Epithelial cell of esophagus (primary cell): ENCODE measurements at regions not wholly inside any gene's neighbourhood (a gene's known extent, or its start where the extent isn't known, plus 50 kb on each side); places are given as distances from the start of the nearest gene placed in this dataset.
"Not testable (repeated sequence)": the region's sequence is repeated elsewhere in the genome, so short reads cannot be mapped to it uniquely, and the experiment has no call there.

Source experiments
- DNase-seq: peaks from one replicate; pipeline ENCODE4 v3.0.0; 2010; ENCODE audit warnings: low read depth
- H3K4me3 ChIP-seq: 2 replicates; pipeline ENCODE4 v1.5.1; 2011; ENCODE audit warnings: mild to moderate bottlenecking, low read length, control low read depth
- TF ChIP-seq, protein P1 (sequence below): IDR thresholded peaks from 2 replicates; pipeline ENCODE4 v1.5.1; 2011; ENCODE audit warnings: low read depth, mild to moderate bottlenecking, low read length, control low read depth, inconsistent platforms; ENCODE audit not compliant: insufficient read depth; ENCODE audit errors: missing control alignments

DNA sequence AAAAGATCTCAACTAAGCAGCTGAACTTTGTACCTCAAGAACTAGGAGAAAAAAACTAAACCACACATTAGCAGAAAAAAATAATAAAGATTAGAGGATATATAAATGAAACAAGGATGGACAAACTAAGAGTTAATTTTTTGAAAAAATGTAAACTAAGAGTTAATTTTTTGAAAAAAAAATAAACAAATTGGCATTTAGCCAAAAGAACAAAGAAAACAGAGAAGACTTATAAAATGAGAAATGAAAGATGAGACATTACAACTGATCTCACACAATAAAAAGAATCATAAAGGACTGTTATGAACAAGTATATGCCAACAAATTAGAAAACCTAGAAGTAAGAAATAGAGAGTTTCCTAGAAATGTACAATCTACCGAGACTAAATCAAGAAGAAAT is 859.2 kb upstream of the GYPC start:
- no peak overlapping the region for H3K4me3 ChIP-seq
- TF ChIP-seq, protein P1, sequence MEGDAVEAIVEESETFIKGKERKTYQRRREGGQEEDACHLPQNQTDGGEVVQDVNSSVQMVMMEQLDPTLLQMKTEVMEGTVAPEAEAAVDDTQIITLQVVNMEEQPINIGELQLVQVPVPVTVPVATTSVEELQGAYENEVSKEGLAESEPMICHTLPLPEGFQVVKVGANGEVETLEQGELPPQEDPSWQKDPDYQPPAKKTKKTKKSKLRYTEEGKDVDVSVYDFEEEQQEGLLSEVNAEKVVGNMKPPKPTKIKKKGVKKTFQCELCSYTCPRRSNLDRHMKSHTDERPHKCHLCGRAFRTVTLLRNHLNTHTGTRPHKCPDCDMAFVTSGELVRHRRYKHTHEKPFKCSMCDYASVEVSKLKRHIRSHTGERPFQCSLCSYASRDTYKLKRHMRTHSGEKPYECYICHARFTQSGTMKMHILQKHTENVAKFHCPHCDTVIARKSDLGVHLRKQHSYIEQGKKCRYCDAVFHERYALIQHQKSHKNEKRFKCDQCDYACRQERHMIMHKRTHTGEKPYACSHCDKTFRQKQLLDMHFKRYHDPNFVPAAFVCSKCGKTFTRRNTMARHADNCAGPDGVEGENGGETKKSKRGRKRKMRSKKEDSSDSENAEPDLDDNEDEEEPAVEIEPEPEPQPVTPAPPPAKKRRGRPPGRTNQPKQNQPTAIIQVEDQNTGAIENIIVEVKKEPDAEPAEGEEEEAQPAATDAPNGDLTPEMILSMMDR: no peak
- DNase-seq: no peak

DNA sequence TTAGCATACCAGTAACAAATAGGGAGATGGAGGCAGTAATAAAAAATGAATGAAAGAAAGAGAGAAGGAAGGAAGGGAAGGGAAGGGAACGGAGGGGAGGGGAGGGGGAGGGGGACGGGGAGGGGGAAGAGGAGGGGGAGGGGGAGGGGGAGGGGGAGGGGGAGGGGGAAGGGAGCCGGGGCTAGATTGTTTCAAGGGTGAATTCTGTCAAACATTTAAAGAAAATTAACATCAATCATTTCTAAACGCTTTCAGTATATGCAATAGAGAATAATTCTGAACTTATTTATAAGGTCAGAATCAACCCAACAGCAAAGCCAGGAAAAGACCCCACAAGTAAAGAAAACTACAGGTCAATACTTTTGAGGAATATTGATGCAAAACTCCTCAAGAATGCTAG is 858.8 kb upstream of the GYPC start:
- DNase-seq: no peak
- no peak overlapping the region for H3K4me3 ChIP-seq
- TF ChIP-seq, protein P1: no peak

DNA sequence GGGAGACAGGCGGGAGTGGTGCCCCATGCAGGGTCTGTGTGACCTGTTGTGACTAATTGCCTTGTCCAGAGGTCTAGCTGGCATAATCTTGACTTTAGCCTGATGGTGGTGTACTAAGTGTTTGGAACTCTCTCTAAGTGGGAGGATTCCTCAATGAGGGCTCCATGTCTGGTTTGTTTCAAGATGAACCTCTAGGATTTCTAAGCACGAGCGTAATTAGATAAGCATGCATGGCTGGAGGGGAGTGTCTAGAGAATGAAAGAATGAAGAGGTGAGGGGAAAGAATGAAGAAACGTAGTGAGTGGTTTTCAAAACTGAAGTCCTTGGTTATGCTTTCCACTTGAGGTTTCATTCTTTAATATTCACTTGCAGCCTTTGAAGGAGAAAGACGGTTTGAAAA is 833.2 kb upstream of the GYPC start:
- no peak for DNase-seq
- TF ChIP-seq, protein P1: no peak
- no peak overlapping the region for H3K4me3 ChIP-seq

DNA sequence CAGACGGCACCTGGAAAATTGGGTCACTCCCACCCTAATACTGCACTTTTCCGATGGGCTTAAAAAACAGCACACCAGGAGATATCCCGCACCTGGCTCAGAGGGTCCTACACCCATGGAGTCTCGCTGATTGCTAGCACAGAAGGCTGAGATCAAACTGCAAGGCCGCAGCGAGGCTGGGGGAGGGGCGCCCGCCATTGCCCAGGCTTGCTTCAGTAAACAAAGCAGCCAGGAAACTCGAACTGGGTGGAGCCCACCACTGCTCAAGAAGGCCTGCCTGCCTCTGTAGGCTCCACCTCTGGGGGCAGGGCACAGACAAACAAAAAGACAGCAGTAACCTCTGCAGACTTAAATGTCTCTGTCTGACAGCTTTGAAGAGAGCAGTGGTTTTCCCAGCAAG is 830.2 kb upstream of the GYPC start:
- not testable (repeated sequence) for H3K4me3 ChIP-seq, DNase-seq

GRCh38 chr2:125837128-125837527 is 818.8 kb upstream of the GYPC start:
- no peak overlapping the region for H3K4me3 ChIP-seq
- TF ChIP-seq, protein P1: no peak
- DNase-seq: no peak

DNA sequence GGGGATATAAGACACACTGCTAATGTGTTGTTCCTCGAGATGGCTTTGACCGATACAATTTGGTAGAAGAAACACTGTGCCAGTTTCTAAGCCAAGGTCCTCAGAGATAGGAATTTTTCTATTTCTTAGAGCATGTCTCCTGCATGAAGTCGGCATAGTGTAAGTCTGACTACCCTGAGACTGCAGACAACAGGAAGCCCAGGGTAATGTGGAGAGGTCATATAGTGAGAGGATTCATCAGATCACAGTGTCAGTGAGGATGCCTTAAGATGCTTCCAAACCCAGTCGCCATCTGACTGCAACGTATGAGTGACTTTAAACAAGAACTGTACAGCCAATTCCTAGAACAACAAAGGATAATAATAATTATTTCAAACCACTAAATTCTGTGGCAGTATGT is 818.3 kb upstream of the GYPC start:
- TF ChIP-seq, protein P1: no peak
- no peak overlapping the region for H3K4me3 ChIP-seq
- no peak for DNase-seq

DNA sequence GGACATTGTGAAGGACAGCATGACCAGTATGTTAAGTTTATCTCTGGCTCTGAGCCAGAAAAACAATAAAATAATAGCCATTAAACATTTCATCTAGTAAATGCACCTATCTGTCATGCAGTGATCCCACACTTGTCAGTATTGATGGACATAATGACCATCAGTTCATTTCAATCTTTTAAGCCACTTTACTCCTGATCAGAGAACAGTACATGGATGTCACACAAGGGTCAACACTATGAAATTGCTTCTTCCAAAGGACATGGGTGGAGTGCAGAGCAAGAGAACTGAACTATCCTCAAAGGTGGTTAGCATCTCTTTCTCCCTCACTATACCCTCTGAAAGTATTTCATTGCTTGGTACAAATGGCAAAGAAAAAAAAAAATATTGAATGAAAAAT is 816.0 kb upstream of the GYPC start:
- TF ChIP-seq, protein P1: no peak
- no peak overlapping the region for H3K4me3 ChIP-seq
- no peak for DNase-seq

DNA sequence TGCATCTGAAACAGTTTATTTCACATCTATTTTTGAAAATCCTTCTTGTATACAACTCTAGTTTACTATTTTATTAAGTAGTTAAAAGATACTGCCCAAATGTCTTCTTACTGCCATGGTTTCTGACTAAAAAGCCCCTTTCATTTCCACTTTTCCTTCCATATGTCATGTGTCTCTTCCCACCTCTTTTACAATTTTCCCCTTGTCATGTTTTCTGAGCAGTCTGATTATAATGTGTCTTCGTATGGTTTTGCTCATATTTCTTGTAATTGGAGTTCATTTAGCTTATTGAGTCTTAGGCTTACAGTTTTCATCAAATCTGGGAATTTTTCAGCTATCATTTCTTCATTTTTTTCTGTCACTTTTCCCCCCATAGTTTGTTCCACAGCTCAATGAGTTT is 813.9 kb upstream of the GYPC start:
- no peak overlapping the region for H3K4me3 ChIP-seq
- TF ChIP-seq, protein P1: no peak
- DNase-seq: no peak
